ENCODE measurements at regions not wholly inside any gene's neighbourhood (a gene's known extent, or its start where the extent isn't known, plus 50 kb on each side); places are given as distances from the start of the nearest gene placed in this dataset.

DNA sequence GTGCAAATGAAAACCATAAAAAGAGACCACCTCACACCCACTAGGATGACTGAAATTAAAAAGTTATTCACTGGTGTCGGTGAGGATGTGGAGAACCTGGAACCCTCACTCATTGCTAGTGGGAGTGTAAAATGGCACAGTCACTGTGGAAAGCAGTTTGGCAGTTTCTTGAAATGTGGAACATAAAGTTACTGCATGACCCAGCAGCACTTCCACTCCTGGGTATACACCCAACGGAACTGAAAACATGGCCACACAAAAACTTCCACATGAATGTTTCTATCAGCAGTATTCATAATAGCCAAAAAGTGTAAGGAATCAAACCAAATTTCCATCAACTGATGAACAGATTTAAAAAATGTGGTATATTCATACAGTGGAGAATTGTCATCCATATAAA is 65.1 kb upstream of the SLC66A3 start:
- CTCF ChIA-PET, result interaction anchor here (2.1 kb wide), 1 partner anchor 21 kb away, joined by 5 read pairs; no protein-coding TSS in a partner anchor

DNA sequence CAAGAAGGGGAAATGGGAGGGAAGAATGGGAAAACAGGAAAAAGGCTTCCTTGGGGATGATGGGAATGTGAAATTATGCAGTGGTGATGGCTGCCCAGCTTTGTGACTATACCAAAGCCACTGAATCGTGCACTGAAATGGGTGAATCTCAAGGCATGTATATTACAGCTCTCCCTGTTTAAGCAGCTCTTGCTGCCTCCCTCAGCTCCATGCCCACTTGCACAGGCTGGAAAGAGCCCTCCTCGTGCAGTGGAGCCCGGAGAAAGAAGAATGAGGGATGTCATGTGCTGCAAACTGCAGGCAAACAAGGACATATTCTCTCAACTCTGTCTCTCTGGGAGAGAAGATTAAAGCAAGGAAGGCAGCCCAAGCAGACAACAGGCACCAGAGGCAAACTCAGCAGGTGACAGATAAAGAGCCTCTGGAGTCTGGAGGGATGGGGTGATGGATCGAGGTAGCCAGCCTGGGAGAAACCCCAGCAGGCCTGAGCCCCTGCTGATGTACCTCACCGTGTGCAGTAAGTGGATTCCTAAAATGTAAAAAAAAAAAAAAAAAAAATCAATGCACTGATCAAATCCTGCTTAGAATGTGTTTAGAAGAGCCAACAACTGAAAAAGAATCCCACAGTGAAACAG is 62.4 kb upstream of the SLC66A3 start:
- DNase-seq (ENCODE audit: extremely low spot score), result no peak
- ChIA-PET CTCF (interaction anchor here (1.2 to 3.5 kb wide), 2 partner anchors 40 to 260 kb away, joined by 3 to 17 read pairs; a partner anchor contains a TSS), POLR2A (no interaction called here)
- TF ChIP-seq, protein P1, sequence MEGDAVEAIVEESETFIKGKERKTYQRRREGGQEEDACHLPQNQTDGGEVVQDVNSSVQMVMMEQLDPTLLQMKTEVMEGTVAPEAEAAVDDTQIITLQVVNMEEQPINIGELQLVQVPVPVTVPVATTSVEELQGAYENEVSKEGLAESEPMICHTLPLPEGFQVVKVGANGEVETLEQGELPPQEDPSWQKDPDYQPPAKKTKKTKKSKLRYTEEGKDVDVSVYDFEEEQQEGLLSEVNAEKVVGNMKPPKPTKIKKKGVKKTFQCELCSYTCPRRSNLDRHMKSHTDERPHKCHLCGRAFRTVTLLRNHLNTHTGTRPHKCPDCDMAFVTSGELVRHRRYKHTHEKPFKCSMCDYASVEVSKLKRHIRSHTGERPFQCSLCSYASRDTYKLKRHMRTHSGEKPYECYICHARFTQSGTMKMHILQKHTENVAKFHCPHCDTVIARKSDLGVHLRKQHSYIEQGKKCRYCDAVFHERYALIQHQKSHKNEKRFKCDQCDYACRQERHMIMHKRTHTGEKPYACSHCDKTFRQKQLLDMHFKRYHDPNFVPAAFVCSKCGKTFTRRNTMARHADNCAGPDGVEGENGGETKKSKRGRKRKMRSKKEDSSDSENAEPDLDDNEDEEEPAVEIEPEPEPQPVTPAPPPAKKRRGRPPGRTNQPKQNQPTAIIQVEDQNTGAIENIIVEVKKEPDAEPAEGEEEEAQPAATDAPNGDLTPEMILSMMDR (IDR thresholded peaks at IDR 0.05; ENCODE audit: control extremely low read depth, extremely low read depth, low read depth, missing control alignments), result no peak

More for the DNA sequence above, 65.1 kb upstream of the SLC66A3 start:
- TF ChIP-seq, protein P1 (IDR thresholded peaks at IDR 0.05; ENCODE audit: control extremely low read depth, extremely low read depth, low read depth, missing control alignments), result no peak
- no peak for DNase-seq (ENCODE audit: extremely low spot score)
- POLR2A ChIA-PET, result no interaction called here

DNA sequence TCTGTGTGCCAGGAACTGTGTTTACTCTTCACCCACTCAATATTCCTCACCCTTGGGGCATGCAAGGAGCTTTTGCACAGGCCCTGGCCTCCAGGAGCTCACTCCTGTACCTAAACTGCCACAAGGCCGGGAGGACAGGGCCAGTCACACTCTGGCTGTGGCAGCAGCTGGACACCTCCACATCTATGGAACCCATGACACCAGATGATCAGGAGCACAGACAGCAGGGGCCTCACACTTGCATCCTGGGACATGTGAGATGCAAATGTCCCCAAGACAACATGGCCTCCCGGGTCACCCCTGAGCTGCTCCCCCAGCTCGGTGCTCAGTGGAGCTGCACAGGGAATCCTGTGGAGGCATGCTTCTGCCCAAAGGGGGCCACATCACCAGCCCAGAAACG is 61.8 kb upstream of the SLC66A3 start:
- ChIA-PET CTCF (interaction anchor here (1.2 to 3.5 kb wide), 4 partner anchors 24 to 261 kb away, joined by 3 to 17 read pairs (median 6); a partner anchor contains a TSS), POLR2A (no interaction called here)
- DNase-seq (ENCODE audit: extremely low spot score), result no peak
- TF ChIP-seq, protein P1 (IDR thresholded peaks at IDR 0.05; ENCODE audit: control extremely low read depth, extremely low read depth, low read depth, missing control alignments), result no peak

DNA sequence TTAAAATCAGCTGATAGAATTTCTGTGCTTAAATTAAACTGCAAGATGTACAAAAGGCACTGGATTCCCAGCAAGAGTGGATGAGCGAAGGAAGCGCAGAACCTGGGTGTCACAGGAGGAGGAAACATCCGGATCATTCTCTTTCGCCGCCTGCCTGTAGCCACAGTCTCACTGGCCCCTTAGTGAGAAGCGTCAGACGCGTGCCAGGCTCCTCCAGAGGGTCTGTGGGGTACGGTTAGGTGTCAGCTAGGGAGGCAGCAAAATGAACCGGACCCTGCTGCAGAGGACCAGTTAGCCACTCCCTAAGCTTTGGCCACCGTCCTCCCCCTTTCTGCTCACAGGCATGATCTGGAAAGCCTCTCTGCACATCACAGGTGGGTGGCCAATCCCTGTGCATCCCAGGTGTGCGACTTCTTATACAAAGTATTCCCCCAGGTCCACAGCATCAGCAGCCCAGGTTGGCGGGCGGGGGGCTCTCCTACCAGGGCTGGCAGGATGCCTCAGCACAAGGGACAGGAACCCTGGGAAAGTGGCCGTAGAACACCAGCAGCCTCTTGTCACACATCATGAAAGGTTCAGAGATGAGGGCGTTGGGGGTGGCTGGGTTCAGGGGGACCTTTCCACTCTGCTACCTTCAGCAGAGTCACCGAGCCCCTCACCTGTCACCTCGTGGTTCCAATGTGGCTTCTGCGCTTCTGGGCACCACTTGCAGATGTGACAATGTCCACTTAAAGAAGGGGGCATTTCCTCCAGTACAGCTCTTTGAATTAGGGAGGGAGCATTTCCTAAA is 61.1 kb upstream of the SLC66A3 start:
- ChIA-PET POLR2A (no interaction called here), CTCF (interaction anchor here (1.5 to 3.5 kb wide), 3 partner anchors 23 to 259 kb away, joined by 3 to 17 read pairs (median 8); a partner anchor contains a TSS)
- TF ChIP-seq, protein P1 (IDR thresholded peaks at IDR 0.05; ENCODE audit: control extremely low read depth, extremely low read depth, low read depth, missing control alignments), result no peak
- no peak for DNase-seq (ENCODE audit: extremely low spot score)

DNA sequence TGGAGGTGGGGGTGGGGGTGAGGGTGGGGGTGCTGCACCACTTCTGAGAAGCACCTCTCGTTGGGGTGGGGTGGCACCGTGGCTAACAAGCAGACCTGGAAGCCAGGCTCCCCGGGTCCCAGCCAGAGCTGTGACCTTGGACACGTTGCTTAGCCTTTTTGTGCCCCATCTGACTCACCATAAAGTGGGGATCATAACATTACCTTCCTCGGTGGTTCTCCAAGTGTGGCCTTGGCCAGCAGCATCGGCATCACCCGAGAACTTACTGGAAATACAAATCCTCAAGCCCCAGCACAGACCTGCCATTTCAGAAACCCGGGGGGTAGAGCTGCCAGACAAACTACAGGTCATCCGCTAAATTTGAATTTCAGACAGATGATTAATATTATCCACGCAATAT is 58.7 kb upstream of the SLC66A3 start:
- CTCF ChIA-PET, result interaction anchor here (1.0 kb wide), 1 partner anchor 25 kb away, joined by 3 read pairs; no protein-coding TSS in a partner anchor
- TF ChIP-seq, protein P1 (IDR thresholded peaks at IDR 0.05; ENCODE audit: control extremely low read depth, extremely low read depth, low read depth, missing control alignments), result no peak
- no peak for DNase-seq (ENCODE audit: extremely low spot score)
- POLR2A ChIA-PET, result no interaction called here

DNA sequence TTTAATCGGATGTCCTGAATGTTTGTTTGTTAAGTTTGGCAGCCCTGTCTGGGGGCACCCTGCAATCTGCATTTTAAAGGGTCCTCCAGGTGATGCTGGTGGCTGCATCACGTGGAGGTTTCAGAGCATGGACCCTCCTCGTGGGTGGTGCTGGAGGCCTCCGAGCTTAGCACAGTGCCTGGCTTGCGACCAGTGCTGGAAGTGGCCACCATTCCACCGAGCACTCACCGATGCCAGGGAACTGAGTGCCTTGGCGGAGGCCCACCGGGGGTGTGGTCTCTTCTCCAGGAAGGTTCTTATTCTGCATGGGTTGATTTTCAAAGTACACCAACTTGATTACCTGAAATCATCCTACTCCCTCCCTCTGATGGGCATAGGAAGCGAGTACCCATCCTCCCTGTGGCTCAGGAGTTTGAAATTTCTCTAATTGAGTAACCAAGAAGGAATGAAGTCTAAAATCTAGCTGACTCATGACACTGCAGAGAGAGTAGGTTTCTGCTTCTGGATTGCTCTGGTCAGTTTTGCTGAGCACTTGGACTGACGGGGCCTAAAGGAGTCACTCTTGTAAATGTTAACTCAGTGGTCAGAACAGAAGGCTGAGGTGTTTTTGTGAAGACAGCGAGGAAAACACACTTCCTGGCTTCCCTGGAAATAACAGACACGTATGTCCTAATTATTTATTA is 58.1 kb upstream of the SLC66A3 start:
- TF ChIP-seq, protein P1 (IDR thresholded peaks at IDR 0.05; ENCODE audit: control extremely low read depth, extremely low read depth, low read depth, missing control alignments), result no peak
- POLR2A ChIA-PET, result no interaction called here
- CTCF ChIA-PET, result interaction anchor here (1.0 kb wide), 1 partner anchor 25 kb away, joined by 3 read pairs; no protein-coding TSS in a partner anchor
- no peak for DNase-seq (ENCODE audit: extremely low spot score)

Data from GM10248 (cell line).